Adrenal gland (tissue), 5 donors: ENCODE measurements at regions not wholly inside any gene's neighbourhood (a gene's known extent, or its start where the extent isn't known, plus 50 kb on each side); places are given as distances from the start of the nearest gene placed in this dataset.

Experiments used
- CTCF ChIP-seq, 6 experiments: fragments of 450-650 bp in 4 of 6; fragments of 200-600 bp in 2 of 6; sonication (generic) in 1 of 6; IDR thresholded peaks; 1 replicate in 5 of 6; 2 replicates in 1 of 6; pipeline versions ENCODE4 v1.5.1 to v1.8.0; 2016 to 2021; ENCODE audit warnings: antibody characterized with exemption in 6 of 6, mild to moderate bottlenecking in 2 of 6, moderate library complexity in 1 of 6
- POLR2A ChIP-seq, 2 donors: fragments of 450-650 bp; IDR thresholded peaks; one replicate each; pipeline ENCODE4 v1.6.1; 2017; ENCODE audit warnings: antibody characterized with exemption in 2 of 2, mild to moderate bottlenecking in 2 of 2, moderate library complexity in 1 of 2
- donor health status: DM: no; HTN: no; CAD: no.

- TF ChIP-seq CTCF (IDR thresholded peaks at IDR 0.05) (no peak), POLR2A (IDR thresholded peaks at IDR 0.05) (no peak)
These were observed 775.2 kb upstream of the RBFOX1 start for GRCh38 chr16:6557353-6558023.
